NCI-H82 treated with DMSO at 0.1 percent for 48 hours (cell line): ENCODE measurements at regions not wholly inside any gene's neighbourhood (a gene's known extent, or its start where the extent isn't known, plus 50 kb on each side); places are given as distances from the start of the nearest gene placed in this dataset.
"Not testable (repeated sequence)": the region's sequence is repeated elsewhere in the genome, so short reads cannot be mapped to it uniquely, and the experiment has no call there.

Experiments
- DNase-seq: peaks from one replicate; lab custom pipeline; 2025; ENCODE audit not compliant: unreplicated experiment; lab: John Stamatoyannopoulos, UW

DNA sequence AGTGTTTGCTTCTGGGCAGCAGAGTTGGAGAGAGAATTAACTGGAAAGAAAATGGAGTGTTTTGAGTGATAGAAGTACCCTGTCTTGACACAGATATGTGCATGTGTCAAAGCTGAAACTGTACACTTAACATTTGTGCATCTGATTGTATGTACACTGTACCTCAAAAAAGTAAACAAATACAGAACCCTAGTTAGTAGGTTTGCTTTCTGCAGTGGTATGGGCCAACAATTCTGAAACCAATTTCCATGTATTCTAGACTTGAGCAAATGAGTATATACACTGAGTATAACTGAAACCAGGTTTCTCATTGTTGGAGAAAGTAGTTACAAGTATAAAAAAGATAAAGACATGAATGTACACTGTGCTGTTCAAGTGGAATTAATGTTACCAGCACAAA is 52.4 kb downstream of the ELAPOR2 start:
- no peak for DNase-seq

DNA sequence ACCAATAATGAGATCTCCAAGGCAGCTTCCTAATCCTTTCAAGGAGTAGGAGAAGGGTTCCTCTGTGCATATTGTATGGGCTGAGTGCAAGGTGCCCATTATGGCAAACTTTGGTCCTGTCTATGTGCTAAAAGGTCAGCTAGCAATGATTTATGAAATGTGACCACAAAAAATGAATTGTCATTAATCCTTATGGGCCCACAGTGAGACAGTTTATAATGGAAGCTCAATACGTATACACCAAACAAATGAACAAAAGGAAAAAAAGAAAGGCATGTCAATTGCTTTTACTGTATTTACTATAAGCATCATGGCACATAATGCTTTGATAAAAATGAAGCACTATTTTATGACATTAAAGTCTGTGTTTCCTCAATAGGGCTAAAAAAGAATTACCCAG is 54.5 kb downstream of the ELAPOR2 start:
- DNase-seq, result no peak

DNA sequence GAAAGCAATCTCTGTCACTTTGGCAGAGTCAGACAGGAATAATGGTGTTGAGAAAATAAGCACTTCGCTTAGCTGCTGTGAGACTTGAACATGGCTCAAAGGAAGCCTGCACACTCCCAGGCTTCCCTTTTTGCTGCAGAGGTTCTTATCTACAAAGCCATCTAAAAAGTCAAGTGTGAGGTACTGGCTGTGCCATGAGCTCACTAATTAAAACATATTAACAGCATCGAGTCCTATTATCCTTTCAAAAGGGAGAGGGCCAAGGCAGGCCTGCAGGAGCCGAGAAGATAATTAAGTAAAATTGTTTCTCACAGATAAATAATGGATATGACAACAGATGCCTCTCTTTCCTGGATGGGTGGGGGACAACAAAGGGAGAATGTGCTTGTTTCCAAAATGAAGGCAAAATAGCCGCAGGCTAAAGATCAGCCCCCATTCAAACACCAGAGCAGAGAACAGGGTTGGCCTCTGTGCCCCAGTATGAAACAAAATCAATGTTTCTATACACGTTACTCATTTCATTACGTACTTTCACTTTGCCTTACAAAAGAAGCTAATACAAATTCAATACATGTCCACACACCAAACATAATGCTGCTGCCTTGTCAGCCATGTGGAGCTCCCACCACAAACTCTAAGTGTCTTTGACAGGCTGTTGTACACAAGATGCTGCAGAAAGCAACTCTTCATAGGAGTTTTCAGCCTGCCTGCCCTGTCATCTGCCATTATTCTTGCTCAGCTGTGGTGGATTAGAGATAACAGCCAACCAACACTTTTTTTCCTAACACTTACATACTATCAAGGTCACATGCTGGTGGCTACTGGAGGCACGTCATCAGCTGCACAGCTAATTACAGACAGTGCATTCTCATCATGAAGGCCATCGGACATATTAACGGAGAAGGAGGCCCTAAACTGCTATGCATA is 55.3 kb downstream of the ELAPOR2 start:
- no peak for DNase-seq

DNA sequence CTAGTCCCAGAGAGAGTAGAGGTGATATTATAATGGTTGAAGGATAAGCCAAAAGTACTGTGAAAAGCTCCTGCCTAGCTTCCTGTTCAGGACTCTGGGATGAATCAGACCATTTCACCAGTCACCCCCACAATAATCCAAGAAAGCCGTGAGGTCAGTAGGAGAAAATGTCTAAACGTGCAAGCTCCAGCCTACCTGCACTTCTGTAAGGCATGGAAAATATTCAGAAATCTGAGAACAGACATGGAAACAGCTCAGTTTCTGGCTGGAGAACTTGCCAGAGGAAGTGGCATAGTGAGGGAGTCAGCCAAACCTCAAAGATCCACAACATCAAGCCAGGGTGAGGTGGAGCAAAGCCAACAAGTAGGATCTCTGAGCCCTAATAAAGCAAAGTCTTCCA is 58.2 kb downstream of the ELAPOR2 start:
- no peak for DNase-seq

DNA sequence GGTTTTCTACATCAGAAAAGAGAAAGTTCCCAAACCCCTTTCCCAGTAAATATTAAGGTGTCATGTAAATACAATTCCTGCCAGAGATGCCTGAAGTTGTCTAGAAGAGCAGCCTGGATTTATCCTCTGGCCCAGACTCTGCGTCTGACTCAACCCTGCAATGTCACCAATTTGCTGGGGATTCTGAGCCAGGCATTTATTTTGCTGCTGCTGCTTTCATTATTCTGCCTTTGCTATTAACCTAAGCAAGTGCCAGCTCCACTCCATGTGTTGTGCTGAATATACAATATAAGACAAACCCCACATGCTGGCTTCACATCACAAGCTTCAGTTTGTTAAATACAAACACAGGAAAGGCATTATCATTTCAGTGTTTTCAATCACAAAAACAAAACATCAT is 59.1 kb downstream of the ELAPOR2 start:
- no peak for DNase-seq

DNA sequence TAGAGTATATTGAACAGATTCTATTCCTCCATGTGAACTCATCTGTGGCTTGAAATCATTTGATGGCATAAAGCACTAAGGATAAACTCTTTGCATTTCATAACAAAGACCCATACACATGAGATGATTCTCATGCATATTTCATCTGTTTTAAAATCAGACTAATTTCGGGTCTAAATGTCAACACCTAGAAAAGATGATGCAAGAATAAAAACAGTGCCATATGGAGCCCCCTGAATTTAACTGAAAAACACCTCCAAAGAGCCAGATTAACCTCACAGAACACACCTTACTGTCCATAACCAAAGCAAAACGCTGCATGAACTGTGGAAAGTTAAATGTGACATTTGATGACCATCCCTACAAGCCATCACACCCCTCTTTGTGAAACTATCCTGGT is 59.7 kb downstream of the ELAPOR2 start:
- no peak for DNase-seq

DNA sequence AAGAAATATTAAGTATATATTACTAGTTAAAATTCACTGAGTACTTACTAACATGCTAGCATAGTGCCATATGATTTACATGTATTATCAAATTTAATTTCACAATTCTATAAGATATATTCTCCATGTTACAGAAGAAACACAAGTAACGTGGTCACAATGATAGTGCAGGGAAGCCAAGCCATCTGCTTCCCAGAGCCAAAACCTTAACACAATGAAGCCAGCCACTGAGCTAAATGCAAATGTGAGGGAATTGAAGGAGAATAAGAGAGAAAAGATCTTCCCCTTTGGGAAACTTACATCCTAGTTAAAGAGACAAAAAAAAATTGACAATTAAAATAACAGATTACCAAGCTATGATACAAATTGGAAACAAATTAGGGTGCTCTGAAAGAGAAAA is 63.6 kb downstream of the ELAPOR2 start:
- no peak for DNase-seq

DNA sequence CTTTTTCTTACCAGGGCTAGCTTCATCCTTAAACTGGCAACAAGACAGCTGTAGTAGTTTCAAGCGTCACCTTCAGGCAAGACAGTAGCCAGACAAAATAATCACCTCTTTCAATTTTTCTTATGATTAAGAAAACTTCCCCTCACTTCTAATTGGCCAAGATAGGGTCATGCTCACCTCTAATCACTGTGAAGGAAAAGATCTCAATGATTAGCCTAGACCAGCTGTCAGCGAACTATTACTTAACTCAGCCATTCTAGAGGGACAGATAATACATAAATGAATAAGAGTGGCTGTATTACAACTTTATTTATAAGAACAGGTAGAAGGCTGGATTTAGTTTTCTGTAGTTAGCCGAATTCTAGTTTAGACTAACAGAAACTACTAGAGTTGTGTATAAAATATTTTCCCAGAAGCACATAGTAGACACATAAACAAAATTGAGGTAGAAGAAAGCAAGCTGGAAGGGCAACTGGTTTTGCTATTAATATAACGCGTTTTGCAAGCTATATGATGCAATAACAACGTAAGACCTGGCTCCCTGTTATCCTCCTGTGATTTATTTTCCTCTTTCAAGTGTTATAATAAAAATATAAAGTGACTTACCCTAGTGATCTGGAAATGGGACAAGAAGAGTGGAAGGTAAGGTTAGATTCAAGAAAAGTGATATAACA is 64.3 kb downstream of the ELAPOR2 start:
- no peak for DNase-seq

DNA sequence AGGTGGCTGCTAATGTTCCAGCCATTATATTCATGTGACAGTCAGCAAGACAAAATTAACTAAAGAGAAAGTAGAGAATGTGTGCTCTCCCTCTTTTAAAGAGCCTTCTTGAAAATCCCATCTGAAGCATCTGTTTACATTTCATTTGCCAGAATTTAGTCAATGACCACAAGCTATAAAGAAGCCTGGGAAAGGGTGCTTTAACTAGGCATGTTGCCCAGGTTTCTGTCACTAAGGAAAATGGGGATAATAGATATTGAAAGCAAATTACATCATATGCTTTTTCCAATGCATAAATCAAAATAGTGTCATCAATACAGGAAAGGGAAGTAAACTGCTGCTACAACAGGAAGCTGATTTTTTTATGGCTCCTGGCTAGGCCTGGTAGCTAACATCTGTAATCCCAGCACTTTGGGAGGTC is 67.7 kb downstream of the ELAPOR2 start:
- DNase-seq, result no peak

DNA sequence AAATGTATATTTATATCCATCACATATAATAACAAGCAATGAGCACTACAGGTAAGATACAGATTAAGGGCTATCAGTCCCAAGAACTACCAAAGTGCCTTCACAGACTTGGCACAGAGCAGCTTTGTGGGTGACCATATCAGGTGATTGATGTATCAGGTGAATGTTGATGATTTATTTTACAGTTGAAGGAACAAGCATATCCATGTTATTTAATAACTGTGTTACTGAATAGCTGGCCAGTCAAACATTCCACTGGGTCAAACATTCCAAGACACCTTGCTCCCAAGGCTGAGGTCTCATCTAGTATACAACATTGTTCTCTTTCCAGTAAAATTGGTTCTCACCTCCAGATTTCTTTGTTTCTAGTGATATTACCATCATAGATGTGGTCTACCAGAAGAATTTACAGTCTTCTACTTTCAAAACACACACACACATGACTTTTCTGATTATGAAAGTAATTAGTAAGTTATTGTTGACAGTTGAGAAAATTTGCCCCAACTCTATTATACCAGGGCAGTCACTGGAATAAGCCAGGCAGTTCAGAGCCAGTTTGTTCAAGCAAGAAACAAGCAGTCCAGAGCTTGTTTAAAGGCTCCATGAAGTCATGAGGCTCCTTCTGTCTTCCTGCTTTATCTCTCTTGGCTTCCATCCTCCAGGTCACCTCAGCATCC is 68.2 kb downstream of the ELAPOR2 start:
- DNase-seq, result no peak

DNA sequence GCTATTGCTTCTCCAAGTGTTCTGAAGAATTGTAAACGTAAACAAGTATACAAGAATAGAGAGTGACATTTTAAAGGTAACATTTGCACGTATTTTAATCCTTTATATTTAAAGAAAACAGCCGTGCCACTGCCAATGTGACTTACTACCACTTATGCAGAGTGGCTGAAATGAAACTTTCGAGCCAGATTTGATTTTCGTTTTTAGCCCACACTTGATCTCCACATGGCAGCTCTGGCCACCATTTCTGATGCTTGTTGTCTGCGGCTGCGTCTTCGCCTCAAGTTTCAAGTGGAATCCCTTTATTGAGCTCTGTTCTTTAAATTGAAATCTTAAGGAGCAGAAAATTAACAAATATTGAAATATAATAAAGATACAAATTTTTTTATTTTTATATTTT is 70.0 kb downstream of the ELAPOR2 start:
- DNase-seq, result no peak

DNA sequence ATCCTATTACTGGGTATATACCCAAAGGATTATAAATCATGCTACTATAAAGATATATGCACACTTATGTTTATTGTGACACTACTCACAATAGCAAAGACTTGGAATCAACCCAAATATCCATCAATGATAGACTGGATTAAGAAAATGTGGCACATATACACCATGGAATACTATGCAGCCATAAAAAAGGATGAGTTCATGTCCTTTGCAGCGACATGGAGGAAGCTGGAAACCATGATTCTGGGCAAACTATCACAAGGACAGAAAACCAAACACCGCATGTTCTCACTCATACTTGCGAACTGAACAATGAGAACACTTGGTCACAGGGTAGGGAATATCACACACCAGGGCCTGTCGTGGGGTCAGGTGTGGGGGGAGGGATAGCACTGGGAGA is 71.6 kb downstream of the ELAPOR2 start:
- DNase-seq, result not testable (repeated sequence)

DNA sequence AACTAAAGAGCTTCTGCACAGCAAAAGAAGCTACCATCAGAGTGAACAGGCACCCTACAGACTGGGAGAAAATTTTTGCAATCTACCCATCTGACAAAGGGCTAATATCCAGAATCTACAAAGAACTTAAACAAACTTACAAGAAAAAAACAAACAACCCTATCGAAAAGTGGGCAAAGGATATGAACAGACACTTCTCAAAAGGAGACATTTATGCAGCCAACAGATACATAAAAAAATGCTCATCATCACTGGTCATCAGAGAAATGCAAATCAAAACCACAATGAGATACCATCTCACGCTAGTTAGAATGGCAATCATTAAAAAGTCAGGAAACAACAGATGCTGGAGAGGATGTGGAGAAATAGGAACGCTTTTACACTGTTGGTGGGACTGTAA is 72.1 kb downstream of the ELAPOR2 start:
- DNase-seq, result not testable (repeated sequence)

DNA sequence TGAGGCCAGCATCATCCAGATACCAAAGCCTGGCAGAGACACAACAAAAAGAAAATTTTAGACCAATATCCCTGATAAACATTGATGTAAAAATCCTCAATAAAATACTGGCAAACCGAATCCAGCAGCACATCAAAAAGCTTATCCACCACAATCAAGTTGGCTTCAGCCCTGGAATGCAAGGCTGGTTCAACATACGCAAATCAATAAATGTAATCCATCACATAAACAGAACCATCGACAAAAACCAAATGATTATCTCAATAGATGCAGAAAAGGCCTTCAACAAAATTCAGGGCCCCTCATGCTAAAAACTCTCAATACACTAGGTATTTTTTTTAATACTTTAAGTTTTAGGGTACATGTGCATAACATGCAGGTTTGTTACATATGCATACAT is 74.1 kb downstream of the ELAPOR2 start:
- not testable (repeated sequence) for DNase-seq

DNA sequence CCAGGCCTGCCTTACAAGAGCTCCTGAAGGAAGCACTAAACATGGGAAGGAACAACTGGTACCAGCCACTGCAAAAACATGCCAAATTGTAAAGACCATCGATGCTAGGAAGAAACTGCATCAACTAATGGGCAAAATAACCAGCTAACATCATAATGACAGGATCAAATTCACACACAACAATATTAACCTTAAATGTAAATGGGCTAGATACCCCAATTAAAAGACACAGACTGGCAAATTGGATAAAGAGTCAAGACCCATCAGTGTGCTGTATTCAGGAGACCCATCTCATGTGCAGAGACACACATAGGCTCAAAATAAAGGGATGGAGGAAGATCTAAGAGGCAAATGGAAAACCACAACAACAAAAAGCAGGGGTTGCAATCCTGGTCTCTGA is 75.8 kb downstream of the ELAPOR2 start:
- DNase-seq, result not testable (repeated sequence)

DNA sequence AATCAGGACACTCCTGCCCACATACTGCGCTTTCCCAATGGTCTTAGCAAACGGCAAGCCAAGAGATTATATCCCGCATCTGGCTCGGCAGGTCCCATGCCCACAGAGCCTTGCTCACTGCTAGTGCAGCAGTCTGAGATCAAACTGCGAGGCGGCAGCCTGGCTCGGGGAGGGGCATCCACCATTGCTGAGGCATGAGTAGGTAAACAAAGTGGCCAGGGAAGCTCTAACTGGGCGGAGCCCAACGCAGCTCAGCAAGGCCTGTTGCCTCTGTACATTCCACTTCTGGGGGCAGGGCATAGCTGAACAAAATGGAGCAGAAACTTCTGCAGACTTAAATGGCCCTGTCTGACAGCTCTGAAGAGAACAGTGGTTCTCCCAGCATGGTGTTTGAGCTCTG is 77.5 kb downstream of the ELAPOR2 start:
- not testable (repeated sequence) for DNase-seq

DNA sequence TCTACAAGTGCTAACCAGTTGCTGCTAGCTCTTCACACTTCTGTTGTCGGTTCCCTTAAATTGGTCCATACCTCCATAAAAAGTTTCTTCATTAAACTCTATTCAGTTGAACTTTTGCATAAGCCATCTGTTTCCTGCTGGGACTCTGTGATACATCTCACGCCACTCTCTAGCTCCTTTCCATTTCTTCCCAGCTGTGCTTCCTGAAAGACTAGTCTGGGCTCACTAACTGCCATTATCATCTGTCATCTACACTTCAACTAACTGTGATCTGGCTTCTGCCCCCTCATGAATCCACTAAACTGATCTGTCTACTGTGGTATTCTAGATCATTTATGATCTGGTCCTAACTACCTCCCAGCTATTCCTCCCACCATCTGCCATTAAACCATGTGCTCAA is 78.3 kb downstream of the ELAPOR2 start:
- no peak for DNase-seq

DNA sequence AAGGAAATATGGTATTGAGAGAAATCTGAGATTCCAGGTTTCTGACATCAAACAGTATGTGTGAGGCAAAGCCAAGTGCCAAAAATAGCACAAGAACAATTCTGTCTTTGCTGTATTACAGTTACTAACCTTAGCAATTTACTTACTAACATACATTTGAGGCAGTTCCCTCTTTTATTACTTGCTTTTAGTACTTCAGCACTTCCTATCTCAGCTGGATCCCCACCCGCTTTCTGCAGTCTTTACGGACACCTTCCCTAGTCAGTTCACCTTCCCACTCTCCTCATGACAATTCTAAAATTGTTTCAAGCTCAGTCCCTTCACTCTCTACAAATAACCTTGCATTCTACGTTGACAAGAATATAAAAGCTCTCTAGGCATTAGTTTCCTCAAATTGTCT is 79.2 kb downstream of the ELAPOR2 start:
- no peak for DNase-seq

DNA sequence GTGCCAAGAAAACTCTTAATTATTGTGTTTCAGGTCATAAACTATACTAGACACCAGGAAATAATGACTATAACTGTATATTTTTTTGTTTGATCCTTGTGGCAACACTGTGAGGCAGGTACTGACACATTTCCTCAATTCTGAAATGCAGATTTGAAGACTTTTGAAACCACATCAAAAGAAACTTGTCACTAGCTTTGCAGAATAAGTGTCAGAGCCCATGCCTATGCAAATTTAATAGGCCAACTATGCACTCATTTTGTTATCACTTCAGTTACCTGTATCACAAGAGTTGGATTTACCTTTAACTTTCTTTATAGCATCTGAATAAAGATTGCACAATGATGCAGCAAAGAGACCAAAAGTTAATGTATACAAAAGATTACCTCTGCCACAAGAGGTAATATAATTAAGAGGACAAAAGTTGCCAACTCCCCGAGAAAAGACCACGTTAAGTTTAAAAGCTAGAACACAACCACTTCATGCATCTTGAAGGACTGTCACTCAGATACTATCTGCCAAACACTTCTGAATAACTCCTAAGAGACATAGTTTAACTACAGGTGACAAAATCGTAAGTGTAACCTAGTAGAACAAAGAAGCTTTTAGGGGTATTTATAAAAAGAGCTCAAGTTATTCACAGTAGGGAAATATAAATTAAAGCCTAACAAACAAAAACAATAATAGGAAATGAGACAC is 80.5 kb downstream of the ELAPOR2 start:
- DNase-seq, result no peak

DNA sequence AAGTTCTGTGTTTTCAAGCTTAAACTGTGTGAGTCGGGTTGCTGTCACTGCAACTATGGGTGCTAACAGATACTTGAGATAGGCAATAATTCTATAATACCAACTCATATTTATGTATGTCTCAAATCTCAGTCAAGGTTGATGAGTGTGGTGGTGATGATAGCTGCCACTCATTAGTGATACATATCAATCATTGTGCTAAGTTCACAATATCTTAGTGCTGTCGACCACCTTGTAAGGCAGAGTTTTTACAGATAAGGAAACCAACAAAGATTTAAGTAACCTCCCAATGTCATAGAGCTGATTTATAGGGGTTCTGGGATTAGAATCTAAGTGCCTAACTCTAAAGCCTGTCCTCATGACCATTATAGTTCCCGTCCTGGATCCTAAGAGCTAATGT is 82.5 kb downstream of the ELAPOR2 start:
- DNase-seq, result no peak

DNA sequence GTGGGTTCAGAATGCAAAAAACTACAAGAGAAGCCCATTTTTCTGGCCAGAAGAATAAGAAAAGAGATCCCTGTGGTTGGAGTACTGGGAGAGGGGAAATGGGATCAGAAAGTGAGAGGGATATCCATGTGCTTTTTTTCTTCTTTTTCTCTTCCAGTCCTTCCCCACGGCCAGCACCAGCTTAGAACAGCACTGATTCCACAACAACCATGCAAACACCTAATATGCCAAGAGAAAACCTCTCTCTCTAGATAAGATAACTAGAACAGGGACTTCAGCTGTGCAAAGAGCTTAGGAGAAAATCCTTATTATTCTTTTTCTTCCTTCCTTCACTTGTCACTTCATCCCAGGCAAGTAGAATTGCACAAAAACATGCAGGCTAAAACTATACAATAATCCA is 83.5 kb downstream of the ELAPOR2 start:
- DNase-seq, result no peak
